ENCODE measurements at regions not wholly inside any gene's neighbourhood (a gene's known extent, or its start where the extent isn't known, plus 50 kb on each side); places are given as distances from the start of the nearest gene placed in this dataset.

DNA sequence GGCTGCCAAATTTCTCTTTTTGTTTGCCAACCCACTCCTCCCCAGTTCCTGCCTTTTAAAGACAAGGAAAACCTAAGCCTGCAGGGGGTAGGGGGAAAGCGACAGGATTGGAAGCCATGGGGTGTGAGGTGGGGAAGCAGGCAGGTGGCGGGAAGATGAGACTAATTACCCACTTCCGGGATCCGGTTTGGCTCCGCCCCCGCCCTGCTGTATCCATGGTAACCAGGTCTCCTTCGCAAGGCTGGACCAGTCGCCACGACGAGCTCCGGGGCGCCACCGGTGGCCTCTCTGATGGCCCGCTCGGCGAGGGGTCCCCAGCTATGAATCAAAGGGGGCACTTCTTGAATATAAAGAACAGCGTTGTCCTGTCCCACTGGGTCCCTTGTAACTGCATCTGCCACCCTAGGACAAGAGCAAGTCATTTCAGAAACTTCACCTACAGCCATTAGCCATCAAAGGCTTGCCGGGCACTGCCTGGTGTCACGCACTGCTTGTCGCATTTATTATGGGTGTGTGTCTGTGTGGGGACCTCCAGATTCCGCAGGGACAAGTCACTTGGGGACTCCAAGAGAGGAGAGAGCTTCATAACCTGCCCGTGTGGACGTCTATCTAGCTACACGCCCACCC, 55.4 kb upstream of the LMTK2 start:
- no peak for TF ChIP-seq TCF7L2 (IDR thresholded peaks at IDR 0.05; ENCODE audit: low read depth, low read length)
- TF ChIP-seq, protein P1, sequence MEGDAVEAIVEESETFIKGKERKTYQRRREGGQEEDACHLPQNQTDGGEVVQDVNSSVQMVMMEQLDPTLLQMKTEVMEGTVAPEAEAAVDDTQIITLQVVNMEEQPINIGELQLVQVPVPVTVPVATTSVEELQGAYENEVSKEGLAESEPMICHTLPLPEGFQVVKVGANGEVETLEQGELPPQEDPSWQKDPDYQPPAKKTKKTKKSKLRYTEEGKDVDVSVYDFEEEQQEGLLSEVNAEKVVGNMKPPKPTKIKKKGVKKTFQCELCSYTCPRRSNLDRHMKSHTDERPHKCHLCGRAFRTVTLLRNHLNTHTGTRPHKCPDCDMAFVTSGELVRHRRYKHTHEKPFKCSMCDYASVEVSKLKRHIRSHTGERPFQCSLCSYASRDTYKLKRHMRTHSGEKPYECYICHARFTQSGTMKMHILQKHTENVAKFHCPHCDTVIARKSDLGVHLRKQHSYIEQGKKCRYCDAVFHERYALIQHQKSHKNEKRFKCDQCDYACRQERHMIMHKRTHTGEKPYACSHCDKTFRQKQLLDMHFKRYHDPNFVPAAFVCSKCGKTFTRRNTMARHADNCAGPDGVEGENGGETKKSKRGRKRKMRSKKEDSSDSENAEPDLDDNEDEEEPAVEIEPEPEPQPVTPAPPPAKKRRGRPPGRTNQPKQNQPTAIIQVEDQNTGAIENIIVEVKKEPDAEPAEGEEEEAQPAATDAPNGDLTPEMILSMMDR (IDR thresholded peaks at IDR 0.05), result no peak
- TF ChIP-seq SIN3A (IDR thresholded peaks at IDR 0.05; ENCODE audit: borderline replicate concordance, insufficient read depth, low read depth, low read length), result no peak
- TF ChIP-seq REST (IDR thresholded peaks at IDR 0.05; ENCODE audit: insufficient read depth in 1 of 2, low read depth in 2 of 2, low read length in 1 of 2), result no peak
- intact Hi-C loops (cut with micrococcal nuclease; ENCODE audit: unreplicated experiment), result no loop called here
- in situ Hi-C loops (cut with HindIII; ENCODE audit: low pct_unique_long_range_greater_than_20kb, low sequenced_read_pairs), result no loop called here
- H3K27me3 ChIP-seq (ENCODE audit: control insufficient read depth, insufficient read depth, low read length), result no peaks in the 10 kb centered on the region
- ChIA-PET CTCF (interaction anchor here (0.6 kb wide), 1 partner anchor 19 kb away, joined by 5 read pairs; no protein-coding TSS in a partner anchor), POLR2A (interaction anchor here (0.7 kb wide), 2 partner anchors 24 to 43 kb away, joined by 3 read pairs; no protein-coding TSS in a partner anchor)
- ATAC-seq (peak; percentile 53; the same call in 1 of the 2 replicates), DNase-seq (ENCODE audit: low read depth, low spot score) (no peak)
- no peak overlapping the region for H3K27ac ChIP-seq (ENCODE audit: low read length)
- BruUV-seq (replicated peaks), result no TSS peak
- H3K9me3 ChIP-seq (ENCODE audit: control insufficient read depth, insufficient read depth, low read depth, low read length), result no peaks in the 10 kb centered on the region
- H3K4me3 ChIP-seq (ENCODE audit: low read depth in 2 of 2, low read length in 2 of 2), result no peak overlapping the region
- no peaks in the 10 kb centered on the region for H3K36me3 ChIP-seq (ENCODE audit: control insufficient read depth, insufficient read depth, low read length)
- H3K4me1 ChIP-seq (ENCODE audit: control insufficient read depth, insufficient read depth, low read length), result no peaks in the 10 kb centered on the region

DNA sequence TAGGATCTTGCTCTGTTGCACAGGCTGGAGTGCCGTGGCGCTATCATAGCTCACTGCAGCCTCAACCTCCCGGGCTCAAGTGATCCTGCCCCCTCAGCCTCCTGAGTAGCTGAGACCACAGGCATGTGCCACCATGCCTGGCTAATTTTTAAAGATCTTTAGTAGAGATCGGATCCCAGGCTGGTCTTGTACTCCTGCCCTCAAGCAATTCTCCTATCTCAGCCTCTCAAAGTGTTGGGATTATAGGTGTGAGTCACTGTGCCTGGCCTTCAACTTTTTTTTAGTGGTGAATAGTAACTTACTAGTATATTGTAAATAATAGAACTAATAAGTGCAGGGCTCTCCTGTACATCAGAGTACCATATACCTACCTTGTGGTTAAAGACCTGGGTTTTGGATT, 52.1 kb upstream of the LMTK2 start:
- H3K4me3 ChIP-seq (ENCODE audit: low read depth in 2 of 2, low read length in 2 of 2), result no peak overlapping the region
- ATAC-seq (no peak), DNase-seq (ENCODE audit: low read depth, low spot score) (no peak)
- ChIA-PET POLR2A (no interaction called here), CTCF (no interaction called here)
- H3K36me3 ChIP-seq (ENCODE audit: control insufficient read depth, insufficient read depth, low read length), result no peaks in the 10 kb centered on the region
- no peaks in the 10 kb centered on the region for H3K27me3 ChIP-seq (ENCODE audit: control insufficient read depth, insufficient read depth, low read length)
- no TSS peak for BruUV-seq (replicated peaks)
- TF ChIP-seq TCF7L2 (IDR thresholded peaks at IDR 0.05; ENCODE audit: low read depth, low read length) (no peak), SIN3A (IDR thresholded peaks at IDR 0.05; ENCODE audit: borderline replicate concordance, insufficient read depth, low read depth, low read length) (no peak), POLR2AphosphoS5 (IDR thresholded peaks at IDR 0.05; ENCODE audit: low read depth, low read length) (no peak), REST (IDR thresholded peaks at IDR 0.05; ENCODE audit: insufficient read depth in 1 of 2, low read depth in 2 of 2, low read length in 1 of 2) (no peak)
- TF ChIP-seq, protein P1 (IDR thresholded peaks at IDR 0.05), result no peak
- no peaks in the 10 kb centered on the region for H3K4me1 ChIP-seq (ENCODE audit: control insufficient read depth, insufficient read depth, low read length)
- no peak overlapping the region for H3K27ac ChIP-seq (ENCODE audit: low read length)
- intact Hi-C loops (cut with micrococcal nuclease; ENCODE audit: unreplicated experiment) (no loop called here), in situ Hi-C loops (cut with HindIII; ENCODE audit: low pct_unique_long_range_greater_than_20kb, low sequenced_read_pairs) (no loop called here)
- no peaks in the 10 kb centered on the region for H3K9me3 ChIP-seq (ENCODE audit: control insufficient read depth, insufficient read depth, low read depth, low read length)
